IMR-90 (cell line): ENCODE measurements at regions not wholly inside any gene's neighbourhood (a gene's known extent, or its start where the extent isn't known, plus 50 kb on each side); places are given as distances from the start of the nearest gene placed in this dataset.

Experiments
- CEBPB ChIP-seq: IDR thresholded peaks from 2 replicates; pipeline ENCODE4 v1.6.1; 2012; ENCODE audit warnings: low read depth, low read length, improper control_type of control experiment
- CHD1 ChIP-seq: IDR thresholded peaks from 2 replicates; pipeline ENCODE4 v1.6.1; 2012; ENCODE audit warnings: low read depth, low read length, improper control_type of control experiment
- CTCF ChIP-seq: conservative IDR thresholded peaks from 2 replicates; pipeline ENCODE4 v1.5.1; 2012; ENCODE audit warnings: mild to moderate bottlenecking, low read depth, low read length, improper control_type of control experiment
- ELK1 ChIP-seq: fragments of 150-350 bp; IDR thresholded peaks from 2 replicates; pipeline ENCODE4 v1.6.1; 2016; ENCODE audit warnings: low read depth, mild to moderate bottlenecking, low read length, moderate library complexity, borderline replicate concordance
- FOS ChIP-seq: fragments of 150-350 bp; IDR thresholded peaks from 2 replicates; pipeline ENCODE4 v1.6.1; 2016; ENCODE audit warnings: low read depth, low read length
- MAFK ChIP-seq: IDR thresholded peaks from 2 replicates; pipeline ENCODE4 v1.6.1; 2012; ENCODE audit warnings: low read depth, low read length, improper control_type of control experiment
- MAZ ChIP-seq: IDR thresholded peaks from 2 replicates; pipeline ENCODE4 v1.6.1; 2012; ENCODE audit warnings: low read depth, mild to moderate bottlenecking, low read length, improper control_type of control experiment, moderate library complexity, borderline replicate concordance
- MXI1 ChIP-seq: IDR thresholded peaks from 2 replicates; pipeline ENCODE4 v1.6.1; 2012; ENCODE audit warnings: low read depth, mild to moderate bottlenecking, low read length, moderate library complexity, borderline replicate concordance
- POLR2A ChIP-seq: IDR thresholded peaks from 2 replicates; pipeline ENCODE4 v1.6.1; 2012; ENCODE audit warnings: mild to moderate bottlenecking, low read depth, low read length
- RAD21 ChIP-seq: IDR thresholded peaks from 2 replicates; pipeline ENCODE4 v1.6.1; 2012; ENCODE audit warnings: low read length, improper control_type of control experiment
- RFX5 ChIP-seq: IDR thresholded peaks from 2 replicates; pipeline ENCODE4 v1.8.0; 2012; ENCODE audit warnings: low read depth, mild to moderate bottlenecking, low read length, moderate library complexity
- SMC3 ChIP-seq: fragments of 150-350 bp; IDR thresholded peaks from 2 replicates; pipeline ENCODE4 v1.6.1; 2016; ENCODE audit warnings: low read depth, mild to moderate bottlenecking, antibody characterized with exemption, low read length, moderate library complexity
- USF2 ChIP-seq: fragments of 150-350 bp; IDR thresholded peaks from 2 replicates; pipeline ENCODE4 v1.6.1; 2017; ENCODE audit warnings: mild to moderate bottlenecking, antibody characterized with exemption, low read length, low read depth

- no peak for TF ChIP-seq POLR2A
- no peak for TF ChIP-seq RFX5
- TF ChIP-seq CTCF = no peak
- TF ChIP-seq FOS = no peak
- no peak for TF ChIP-seq MXI1
- no peak for TF ChIP-seq RAD21
- no peak for TF ChIP-seq USF2
- TF ChIP-seq MAFK = no peak
- no peak for TF ChIP-seq CHD1
- TF ChIP-seq MAZ = no peak
- no peak for TF ChIP-seq SMC3
- no peak for TF ChIP-seq ELK1
- TF ChIP-seq CEBPB = no peak
Measured at GRCh38 chr11:25587496-25587895, 744.4 kb upstream of the ANO3 start.
